Fibroblast of mammary gland (primary cell): ENCODE measurements at regions not wholly inside any gene's neighbourhood (a gene's known extent, or its start where the extent isn't known, plus 50 kb on each side); places are given as distances from the start of the nearest gene placed in this dataset.

ENCODE experiments used
- DNase-seq: peaks from one replicate; pipeline ENCODE4 v3.0.0-alpha.2; 2010; ENCODE audit warnings: low read depth
- H3K4me3 ChIP-seq: 2 replicates; pipeline ENCODE4 v1.5.1; 2011; ENCODE audit warnings: low read depth, mild to moderate bottlenecking, low read length, moderate library complexity; ENCODE audit not compliant: control insufficient read depth
- CTCF ChIP-seq: conservative IDR thresholded peaks from 2 replicates; pipeline ENCODE4 v1.5.1; 2011; ENCODE audit warnings: low read depth, low read length, inconsistent platforms; ENCODE audit not compliant: control insufficient read depth, insufficient read depth

- H3K4me3 ChIP-seq = no peak overlapping the region
- TF ChIP-seq CTCF = no peak
- DNase-seq = no peak
These were observed 59.5 kb upstream of the ERCC6L2 start for GRCh38 chr9:95815961-95816360.

DNA sequence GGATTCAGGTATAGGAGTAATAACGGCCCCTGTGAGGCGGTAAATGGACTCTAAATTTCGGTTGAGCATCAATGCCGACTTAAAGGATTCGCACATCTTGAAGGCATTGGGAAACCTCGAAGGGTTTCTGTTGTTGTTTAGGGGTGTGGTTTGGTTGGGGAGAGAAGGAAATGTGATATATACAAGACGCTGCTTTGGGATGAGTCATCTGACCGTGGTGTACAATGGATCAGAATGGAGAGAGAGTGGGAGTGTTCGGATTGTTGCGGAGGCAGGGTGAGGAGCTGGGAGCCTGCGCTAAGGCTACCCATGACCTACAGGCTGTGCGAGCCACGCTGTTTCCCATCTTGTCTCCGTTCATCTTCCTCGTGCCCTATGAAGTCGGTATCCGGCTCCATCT is 60.4 kb upstream of the ERCC6L2 start:
- peak; percentile 81 for DNase-seq
- no peak overlapping the region for H3K4me3 ChIP-seq
- TF ChIP-seq CTCF = no peak

GRCh38 chr9:95813923-95814322 is 61.6 kb upstream of the ERCC6L2 start:
- TF ChIP-seq CTCF = no peak
- no peak overlapping the region for H3K4me3 ChIP-seq
- DNase-seq = no peak

GRCh38 chr9:95810814-95811213 is 64.7 kb upstream of the ERCC6L2 start:
- no peak for TF ChIP-seq CTCF
- no peak overlapping the region for H3K4me3 ChIP-seq
- DNase-seq = no peak

DNA sequence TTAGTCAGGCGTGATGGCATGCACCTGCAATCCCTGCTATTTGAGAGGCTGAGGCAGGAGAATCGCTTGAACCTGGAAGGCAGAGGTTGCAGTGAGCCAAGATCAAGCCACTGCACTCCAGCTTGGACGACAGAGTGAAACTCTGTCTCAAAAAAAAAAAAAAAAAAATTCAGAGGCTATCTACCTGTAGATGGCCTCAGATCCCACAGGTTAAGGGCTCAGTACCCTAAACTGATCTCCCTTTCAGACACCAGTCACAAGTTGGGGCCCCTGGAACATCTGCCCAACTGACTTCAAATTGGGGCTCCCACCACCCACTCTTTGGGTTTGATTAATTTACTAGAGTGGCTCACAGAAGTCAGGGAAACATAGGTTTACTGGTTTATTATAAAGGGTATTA is 65.4 kb upstream of the ERCC6L2 start:
- TF ChIP-seq CTCF = no peak
- H3K4me3 ChIP-seq = no peak overlapping the region

GRCh38 chr9:95809686-95810085 is 65.8 kb upstream of the ERCC6L2 start:
- TF ChIP-seq CTCF = no peak
- H3K4me3 ChIP-seq = no peak overlapping the region
- DNase-seq = no peak

More for the DNA sequence above, 65.4 kb upstream of the ERCC6L2 start:
- no peak for DNase-seq

- no peak for TF ChIP-seq CTCF
- no peak for DNase-seq
- no peak overlapping the region for H3K4me3 ChIP-seq
These were observed 67.5 kb upstream of the ERCC6L2 start for GRCh38 chr9:95808011-95808410.
